CD14-positive monocyte (primary cell): ENCODE measurements at regions not wholly inside any gene's neighbourhood (a gene's known extent, or its start where the extent isn't known, plus 50 kb on each side); places are given as distances from the start of the nearest gene placed in this dataset.

ENCODE experiments used
- DNase-seq, 3 donors: peaks; one replicate each; pipeline ENCODE4 v3.0.0-alpha.2; 2011 to 2022
- H2AFZ ChIP-seq: 2 replicates; pipeline ENCODE4 v1.6.0; 2012; ENCODE audit warnings: mild to moderate bottlenecking, low read depth, low read length, inconsistent platforms; ENCODE audit not compliant: insufficient read depth, poor library complexity, severe bottlenecking
- H3K27ac ChIP-seq, 2 donors: 1 replicate in 1 of 2; 2 replicates in 1 of 2; pipeline ENCODE4 v1.5.1; 2012 to 2013; ENCODE audit warnings: low read length in 2 of 2, control low read depth in 1 of 2, inconsistent platforms in 1 of 2, low read depth in 1 of 2, mild to moderate bottlenecking in 1 of 2
- H3K27me3 ChIP-seq, 2 donors: one replicate each; pipeline versions ENCODE4 v1.6.0 to v1.6.1; 2011 to 2013; ENCODE audit warnings: low read length in 2 of 2; ENCODE audit not compliant: control insufficient read depth in 2 of 2, insufficient read depth in 2 of 2
- H3K36me3 ChIP-seq, 2 donors: replicated peaks in 1 of 2; 1 replicate in 1 of 2; 2 replicates in 1 of 2; pipeline versions ENCODE4 v1.5.1 to v1.6.1; 2012 to 2013; ENCODE audit warnings: low read length in 2 of 2, control low read depth in 1 of 2, inconsistent platforms in 1 of 2, mild to moderate bottlenecking in 1 of 2; ENCODE audit not compliant: insufficient read depth in 2 of 2, control insufficient read depth in 1 of 2
- H3K4me1 ChIP-seq, 2 donors: 1 replicate in 1 of 2; 2 replicates in 1 of 2; pipeline versions ENCODE4 v1.5.1 to v1.6.1; 2012 to 2013; ENCODE audit warnings: low read length in 2 of 2, control low read depth in 1 of 2, inconsistent platforms in 1 of 2, mild to moderate bottlenecking in 1 of 2, moderate library complexity in 1 of 2; ENCODE audit not compliant: insufficient read depth in 2 of 2, control insufficient read depth in 1 of 2
- H3K4me2 ChIP-seq: replicated peaks from 2 replicates; pipeline ENCODE3; 2012; ENCODE audit warnings: low read length, moderate library complexity, mild to moderate bottlenecking; ENCODE audit not compliant: poor library complexity, severe bottlenecking; ENCODE audit errors: extremely low read depth
- H3K4me3 ChIP-seq, 3 experiments: fragments of 200-600 bp in 1 of 3; sonication (generic) in 1 of 3; replicated peaks in 1 of 3; 1 replicate in 2 of 3; 2 replicates in 1 of 3; pipeline ENCODE4 v1.5.1; 2011 to 2013; ENCODE audit warnings: low read length in 3 of 3, mild to moderate bottlenecking in 3 of 3, control low read depth in 2 of 3, low read depth in 2 of 3, inconsistent platforms in 1 of 3, moderate library complexity in 1 of 3
- H3K79me2 ChIP-seq: 2 replicates; pipeline ENCODE4 v1.6.0; 2012; ENCODE audit warnings: mild to moderate bottlenecking, control low read depth, inconsistent platforms, low read length, moderate library complexity; ENCODE audit not compliant: insufficient read depth
- H3K9ac ChIP-seq: 2 replicates; pipeline ENCODE4 v1.6.0; 2017; ENCODE audit warnings: low read length, mild to moderate bottlenecking; ENCODE audit not compliant: insufficient read depth, poor library complexity, severe bottlenecking
- H3K9me3 ChIP-seq, 2 donors: replicated peaks in 1 of 2; 1 replicate in 1 of 2; 2 replicates in 1 of 2; pipeline versions ENCODE4 v1.5.1 to v1.6.1; 2012 to 2013; ENCODE audit warnings: low read length in 2 of 2, control low read depth in 1 of 2; ENCODE audit not compliant: control insufficient read depth in 1 of 2, insufficient read depth in 1 of 2
- H4K20me1 ChIP-seq: 2 replicates; pipeline ENCODE4 v1.6.0; 2012; ENCODE audit warnings: mild to moderate bottlenecking, low read length, control low read depth, moderate library complexity; ENCODE audit not compliant: insufficient read depth
- H3K27ac Mint-ChIP-seq, 7 donors: one replicate each; pipeline ENCODE4 v1.8.0; 2020; ENCODE audit warnings: mild to moderate bottlenecking in 7 of 7, mixed read lengths in 7 of 7, moderate library complexity in 6 of 7, inconsistent platforms in 2 of 7
- H3K27me3 Mint-ChIP-seq, 3 donors: one replicate each; pipeline ENCODE4 v1.8.0; 2021 to 2022; ENCODE audit warnings: low read depth in 3 of 3, mild to moderate bottlenecking in 3 of 3, mixed read lengths in 3 of 3, moderate library complexity in 3 of 3, inconsistent platforms in 1 of 3
- H3K36me3 Mint-ChIP-seq, 2 donors: one replicate each; pipeline ENCODE4 v1.8.0; 2020; ENCODE audit warnings: mixed read lengths in 2 of 2, inconsistent platforms in 1 of 2, mild to moderate bottlenecking in 1 of 2
- H3K4me1 Mint-ChIP-seq: one replicate; pipeline ENCODE4 v1.8.0; 2020; ENCODE audit warnings: mild to moderate bottlenecking, mixed read lengths
- H3K4me3 Mint-ChIP-seq, 2 donors: one replicate each; pipeline ENCODE4 v1.8.0; 2020; ENCODE audit warnings: mild to moderate bottlenecking in 2 of 2, mixed read lengths in 2 of 2, moderate library complexity in 1 of 2
- H3K9me3 Mint-ChIP-seq, 7 donors: one replicate each; pipeline ENCODE4 v1.8.0; 2020 to 2022; ENCODE audit warnings: mixed read lengths in 7 of 7, mild to moderate bottlenecking in 6 of 7, moderate library complexity in 6 of 7, inconsistent platforms in 2 of 7
- CTCF ChIP-seq: fragments of 200-600 bp; IDR thresholded peaks from one replicate; pipeline ENCODE4 v1.8.0; 2022; ENCODE audit warnings: antibody characterized with exemption, mild to moderate bottlenecking
- WGBS: methylation state at CpG from one replicate; pipeline ENCODE4 v1.1.5; 2013; ENCODE audit warnings: missing lambda C conversion rate; ENCODE audit not compliant: insufficient coverage; 5-methylcytosine and 5-hydroxymethylcytosine counted together
- intact Hi-C, 2 donors: fragments of 100-400 bp; cut with micrococcal nuclease; formaldehyde crosslinking; loops; one replicate each; pipeline versions ENCODE4 v1.15.0 to v1.15.1; 2023

DNA sequence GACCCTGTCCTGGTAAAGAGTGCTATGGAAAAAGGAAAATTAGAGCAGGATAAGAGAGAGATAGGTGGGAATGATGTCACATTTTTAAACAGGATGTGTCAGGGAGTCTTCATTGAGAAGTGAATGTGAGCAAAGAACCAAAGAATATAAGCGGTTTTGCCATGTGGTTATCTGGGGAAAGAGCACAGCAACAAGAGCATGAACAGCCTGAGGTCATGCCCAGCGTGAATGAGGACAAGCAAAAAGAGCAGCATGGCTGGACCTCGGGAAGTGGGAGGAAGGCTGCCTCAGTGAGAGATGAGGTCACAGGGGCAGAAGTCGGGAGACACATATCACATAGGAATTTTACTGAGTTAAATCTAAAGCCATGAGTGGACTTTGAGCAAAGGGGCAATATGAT, 82.8 kb upstream of the HES1 start:
- Histone ChIP-seq H3K79me2 (no peaks in the 10 kb centered on the region), H3K9ac (no peak overlapping the region), H3K9me3 (peaks cover 7 to 11% of the 10 kb centered on the region in 2 donors), H3K4me1 (peaks cover 22 to 26% of the 10 kb centered on the region in 2 donors), H3K4me2 (no peak overlapping the region), H3K27ac (no peak overlapping the region), H3K27me3 (peaks cover 5 to 32% of the 10 kb centered on the region in 2 donors), H2AFZ (no peak overlapping the region), H4K20me1 (no peaks in the 10 kb centered on the region), H3K4me3 (no peak overlapping the region), H3K36me3 (no peaks in the 10 kb centered on the region)
- Mint-ChIP-seq H3K27me3 (peaks cover 30 to 51% (median 49%) of the 10 kb centered on the region in 3 donors), H3K36me3 (peaks cover 7 to 18% of the 10 kb centered on the region in 2 donors), H3K4me3 (peak overlapping the region in 1 of 2 donors; percentile 73), H3K27ac (peak overlapping the region in 2 of 7 donors; percentile 30 to 51), H3K9me3 (peaks cover 2 to 17% (median 14%) of the 10 kb centered on the region in 7 donors), H3K4me1 (peaks cover 39% of the 10 kb centered on the region)
- TF ChIP-seq CTCF = no peak
- WGBS = 85% methylated on average over 3 of the region's 4 CpGs
- DNase-seq = no peak
- intact Hi-C loops = loop anchor here (5.0 to 10.0 kb wide), 2 partner anchors 72 to 84 kb away; partner anchors contain the start of gene HES1 (in 1 of the 2)

GRCh38 chr3:194054016-194054415, 81.9 kb upstream of the HES1 start:
- peak overlapping the region in 1 of 2 donors; percentile 72 for H3K4me3 Mint-ChIP-seq
- no CpG with 5 or more reads among the region's 2 CpGs for WGBS

More at GRCh38 chr3:194054016-194054415, 81.9 kb upstream of the HES1 start:
- no peak for TF ChIP-seq CTCF
- Histone ChIP-seq H3K9ac (no peak overlapping the region), H3K4me1 (peaks cover 18 to 24% of the 10 kb centered on the region in 2 donors), H3K27ac (no peak overlapping the region), H3K79me2 (no peaks in the 10 kb centered on the region), H3K36me3 (no peaks in the 10 kb centered on the region), H4K20me1 (no peaks in the 10 kb centered on the region), H3K4me3 (no peak overlapping the region), H3K4me2 (no peak overlapping the region), H3K27me3 (peaks cover 9 to 39% of the 10 kb centered on the region in 2 donors), H3K9me3 (peaks cover 7 to 11% of the 10 kb centered on the region in 2 donors), H2AFZ (no peak overlapping the region)
- Mint-ChIP-seq H3K27me3 (peaks cover 31 to 60% (median 51%) of the 10 kb centered on the region in 3 donors), H3K9me3 (peaks cover 2 to 17% (median 14%) of the 10 kb centered on the region in 7 donors), H3K4me1 (peaks cover 36% of the 10 kb centered on the region), H3K27ac (peak overlapping the region in 1 of 7 donors; percentile 21), H3K36me3 (peaks cover 7 to 17% of the 10 kb centered on the region in 2 donors)
- DNase-seq = peak in 1 of 3 donors; percentile 8
- intact Hi-C loops = loop anchor here (5.0 to 10.0 kb wide), 2 partner anchors 71 to 83 kb away; partner anchors contain the start of gene HES1 (in 1 of the 2)
